K562 (cell line): ENCODE measurements at regions not wholly inside any gene's neighbourhood (a gene's known extent, or its start where the extent isn't known, plus 50 kb on each side); places are given as distances from the start of the nearest gene placed in this dataset.

ENCODE experiments used
- ATAC-seq: fragments of 200-7000 bp; cut with Tn5 transposase; 3 replicates; pipeline ENCODE4 v1.9.1; 2020; ENCODE audit warnings: moderate library complexity
- BruUV-seq: library from RNA; stranded (reverse); fragments of 400-500 nt; replicated peaks from 2 replicates; lab custom pipeline; 2021; lab: Mats Ljungman, UMichigan
- CTCF ChIA-PET: fragments of 300-600 bp; formaldehyde crosslinking; extraction: SDS; loops from one replicate; lab custom pipeline; 2021; ENCODE audit warnings: low intra/inter-chr PET ratio; lab: Yijun Ruan, JAX
- POLR2A ChIA-PET: fragments of 300-600, 350-650 bp; sonication (Branson Sonifier 250); formaldehyde crosslinking; extraction: SDS; loops from one replicate; lab custom pipeline; 2021; ENCODE audit warnings: antibody characterized with exemption, inconsistent platforms; lab: Yijun Ruan, JAX
- DNase-seq, 4 experiments: peaks; one replicate each; pipeline versions ENCODE4 v3.0.0 to v3.0.0-alpha.2; 2011 to 2018; ENCODE audit warnings: low spot score in 3 of 4, mixed read lengths in 3 of 4; ENCODE audit errors: extremely low read depth in 1 of 4
- FAIRE-seq: peaks from 2 replicates; lab custom pipeline; 2011; peaks lifted over from hg19 to GRCh38; lab: Jason Lieb, UNC
- H2AFZ ChIP-seq: 2 replicates; pipeline ENCODE4 v1.6.0; 2011; ENCODE audit warnings: low read depth, low read length, control low read depth, inconsistent platforms
- H3K27ac ChIP-seq: fragments of 200-600 bp; 3 replicates; pipeline ENCODE4 v1.8.0; 2011; ENCODE audit warnings: low read depth, mild to moderate bottlenecking, control low read depth, inconsistent platforms, low read length, moderate library complexity, mixed read lengths; ENCODE audit errors: extremely low read depth
- H3K27me3 ChIP-seq, 2 experiments: fragments of 300-600 bp in 1 of 2; 2 replicates in 1 of 2; 3 replicates in 1 of 2; pipeline versions ENCODE4 v1.6.0 to v1.8.0; 2011; ENCODE audit warnings: inconsistent platforms in 2 of 2, low read length in 2 of 2, mild to moderate bottlenecking in 1 of 2, mixed read lengths in 1 of 2, moderate library complexity in 1 of 2; ENCODE audit not compliant: control insufficient read depth in 2 of 2, insufficient read depth in 2 of 2
- H3K36me3 ChIP-seq: fragments of 300-600 bp; 3 replicates; pipeline ENCODE4 v1.8.0; 2011; ENCODE audit warnings: mild to moderate bottlenecking, low read length, inconsistent platforms; ENCODE audit not compliant: control insufficient read depth, insufficient read depth
- H3K4me1 ChIP-seq, 2 experiments: fragments of 200-600 bp in 1 of 2; replicated peaks in 1 of 2; 2 replicates in 1 of 2; 3 replicates in 1 of 2; pipeline versions ENCODE4 v1.5.1 to v1.8.0; 2011; ENCODE audit warnings: inconsistent platforms in 2 of 2, low read length in 2 of 2, mild to moderate bottlenecking in 1 of 2, mixed read lengths in 1 of 2, moderate library complexity in 1 of 2; ENCODE audit not compliant: control insufficient read depth in 2 of 2, insufficient read depth in 2 of 2
- H3K4me2 ChIP-seq: 2 replicates; pipeline ENCODE4 v1.6.1; 2011; ENCODE audit warnings: low read length, control low read depth, inconsistent platforms, mixed read lengths; ENCODE audit not compliant: insufficient read depth
- H3K4me3 ChIP-seq: fragments of 200-600 bp; sonication (generic), shearing (Covaris generic); 2 replicates; pipeline ENCODE4 v1.5.1; 2016; ENCODE audit warnings: control low read depth, inconsistent platforms
- H3K79me2 ChIP-seq: fragments of 200-600 bp; 3 replicates; pipeline ENCODE4 v1.8.0; 2011; ENCODE audit warnings: low read length, inconsistent platforms; ENCODE audit not compliant: control insufficient read depth, insufficient read depth
- H3K9ac ChIP-seq, 2 experiments: 2 replicates each; pipeline versions ENCODE4 v1.6.0 to v1.6.1; 2011; ENCODE audit warnings: low read depth in 2 of 2, low read length in 2 of 2, control low read depth in 1 of 2, inconsistent platforms in 1 of 2, mild to moderate bottlenecking in 1 of 2, mixed read lengths in 1 of 2; ENCODE audit not compliant: insufficient read depth in 1 of 2
- H3K9me1 ChIP-seq: one replicate; pipeline ENCODE4 v1.6.0; 2011; ENCODE audit warnings: inconsistent platforms, mild to moderate bottlenecking, low read length, moderate library complexity; ENCODE audit not compliant: control insufficient read depth, insufficient read depth
- H3K9me3 ChIP-seq: replicated peaks from 2 replicates; pipeline ENCODE4 v1.5.1; 2011; ENCODE audit warnings: low read depth, low read length, inconsistent platforms; ENCODE audit not compliant: control insufficient read depth, insufficient read depth
- H4K20me1 ChIP-seq: replicated peaks from 2 replicates; pipeline ENCODE4 v1.6.1; 2011; ENCODE audit warnings: low read length, inconsistent platforms, mixed read lengths; ENCODE audit not compliant: control insufficient read depth, insufficient read depth
- ARNT ChIP-seq, 2 experiments: fragments of 450-650 bp; IDR thresholded peaks; 2 replicates each; pipeline ENCODE4 v1.6.1; 2016; ENCODE audit warnings: mild to moderate bottlenecking in 1 of 2
- CBX5 ChIP-seq: IDR thresholded peaks from 2 replicates; pipeline ENCODE4 v1.6.1; 2014; ENCODE audit warnings: low read depth, borderline replicate concordance
- CHD1 ChIP-seq: fragments of 200-600 bp; sonication (generic); IDR thresholded peaks from one replicate; pipeline ENCODE4 v1.6.1; 2012; ENCODE audit warnings: mild to moderate bottlenecking, moderate library complexity, low read length, inconsistent platforms
- ELK3 ChIP-seq: fragments of 450-650 bp; formaldehyde crosslinking; IDR thresholded peaks from 2 replicates; pipeline ENCODE4 v1.4.0; 2020; ENCODE audit warnings: mild to moderate bottlenecking
- FOXK1 ChIP-seq: sonication (generic); formaldehyde crosslinking; IDR thresholded peaks from 2 replicates; pipeline ENCODE4 v1.8.0; 2022; ENCODE audit warnings: missing genetic modification reagents, mild to moderate bottlenecking, borderline replicate concordance
- NEUROD1 ChIP-seq: fragments of 150-350 bp; IDR thresholded peaks from 2 replicates; pipeline ENCODE4 v1.6.1; 2014; ENCODE audit warnings: borderline replicate concordance, low read length, low read depth; ENCODE audit not compliant: partially characterized antibody
- PHF8 ChIP-seq: fragments of 200-600 bp; sonication (generic); IDR thresholded peaks from 2 replicates; pipeline ENCODE4 v1.6.1; 2012; ENCODE audit warnings: mixed run types, mild to moderate bottlenecking, inconsistent platforms, low read length, moderate library complexity, borderline replicate concordance
- RBM17 ChIP-seq: fragments of 200-400 bp; formaldehyde crosslinking; IDR thresholded peaks from 2 replicates; pipeline ENCODE4 v1.6.1; 2017; ENCODE audit warnings: low read depth, mild to moderate bottlenecking, low read length, borderline replicate concordance
- SMAD1 ChIP-seq: fragments of 150-350 bp; IDR thresholded peaks from 2 replicates; pipeline ENCODE4 v1.6.1; 2014; ENCODE audit warnings: low read length, low read depth; ENCODE audit not compliant: partially characterized antibody
- SMARCA5 ChIP-seq: fragments of 450-650 bp; IDR thresholded peaks from 2 replicates; pipeline ENCODE4 v1.6.1; 2016
- SRSF1 ChIP-seq: fragments of 200-400 bp; formaldehyde crosslinking; IDR thresholded peaks from 2 replicates; pipeline ENCODE4 v1.6.1; 2017; ENCODE audit warnings: mild to moderate bottlenecking, low read depth, low read length, moderate library complexity
- SUPT5H ChIP-seq: fragments of 450-650 bp; IDR thresholded peaks from 2 replicates; pipeline ENCODE4 v1.6.1; 2016
- ZNF124 ChIP-seq: sonication (generic); formaldehyde crosslinking; IDR thresholded peaks from 2 replicates; pipeline ENCODE4 v1.8.1; 2022; ENCODE audit warnings: missing genetic modification reagents
- ZNF740 ChIP-seq, 3 experiments: fragments of 200-800 bp in 1 of 3; sonication (Bioruptor generic) in 1 of 3; sonication (generic) in 1 of 3; formaldehyde crosslinking in 1 of 3; IDR thresholded peaks; 2 replicates each; pipeline versions ENCODE4 v1.6.1 to v1.8.0; 2016 to 2022; ENCODE audit warnings: mild to moderate bottlenecking in 2 of 3, missing compliant biosample characterization in 2 of 3, missing genetic modification characterization in 2 of 3, missing genetic modification reagents in 1 of 3
- in situ Hi-C: fragments of 300-500 bp; cut with MboI; formaldehyde crosslinking; loops from 4 replicates; pipeline ENCODE4 v1.15.0; 2018; ENCODE audit warnings: inconsistent platforms, mixed read lengths
- intact Hi-C: fragments of 100-400 bp; cut with micrococcal nuclease; formaldehyde crosslinking; loops from 2 replicates; pipeline ENCODE4 v1.14.2; 2022
- TF ChIP-seq, protein P1 (sequence below): sonication (generic); IDR thresholded peaks from 2 replicates; pipeline ENCODE4 v1.6.1; 2016

- Histone ChIP-seq H3K4me1 (no peaks in the 10 kb centered on the region), H3K79me2 (no peaks in the 10 kb centered on the region), H3K9me3 (no peaks in the 10 kb centered on the region)
- CTCF ChIA-PET: no interaction called here
- TF ChIP-seq ARNT (IDR thresholded peaks at IDR 0.05) (no peak), CBX5 (no peak), FOXK1 (no peak), SRSF1 (no peak), RBM17 (no peak), ELK3 (CRISPR knock-in tag) (no peak), ZNF740 (CRISPR knock-in tag; IDR thresholded peaks at IDR 0.05) (no peak), ZNF740 (tag; IDR thresholded peaks at IDR 0.05) (no peak), SUPT5H (no peak), SMARCA5 (no peak), NEUROD1 (no peak), PHF8 (no peak), ZNF124 (CRISPR knock-in tag) (no peak), CHD1 (no peak), SMAD1 (no peak)
- TF ChIP-seq, protein P1, sequence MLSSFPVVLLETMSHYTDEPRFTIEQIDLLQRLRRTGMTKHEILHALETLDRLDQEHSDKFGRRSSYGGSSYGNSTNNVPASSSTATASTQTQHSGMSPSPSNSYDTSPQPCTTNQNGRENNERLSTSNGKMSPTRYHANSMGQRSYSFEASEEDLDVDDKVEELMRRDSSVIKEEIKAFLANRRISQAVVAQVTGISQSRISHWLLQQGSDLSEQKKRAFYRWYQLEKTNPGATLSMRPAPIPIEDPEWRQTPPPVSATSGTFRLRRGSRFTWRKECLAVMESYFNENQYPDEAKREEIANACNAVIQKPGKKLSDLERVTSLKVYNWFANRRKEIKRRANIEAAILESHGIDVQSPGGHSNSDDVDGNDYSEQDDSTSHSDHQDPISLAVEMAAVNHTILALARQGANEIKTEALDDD: no peak
- TF ChIP-seq, all 486 proteins: peak for 0
- no peak overlapping the region for H3K27ac ChIP-seq
- BruUV-seq: no TSS peak
- H3K36me3 ChIP-seq: no peaks in the 10 kb centered on the region
- POLR2A ChIA-PET: no interaction called here
- ATAC-seq (no peak), FAIRE-seq (no peak), DNase-seq (no peak)
- no peak overlapping the region for H3K4me2 ChIP-seq
- intact Hi-C loops: no loop called here
- H3K4me3 ChIP-seq: no peak overlapping the region
- no peak overlapping the region for H2AFZ ChIP-seq
- in situ Hi-C loops: no loop called here
- H4K20me1 ChIP-seq: no peaks in the 10 kb centered on the region
- no peak overlapping the region for H3K9ac ChIP-seq
- no peaks in the 10 kb centered on the region for H3K27me3 ChIP-seq
- H3K9me1 ChIP-seq: no peaks in the 10 kb centered on the region
Measured at GRCh38 chr17:71068408-71068750, 899.0 kb downstream of the KCNJ2 start.
